Panc1 (cell line): ENCODE measurements at regions not wholly inside any gene's neighbourhood (a gene's known extent, or its start where the extent isn't known, plus 50 kb on each side); places are given as distances from the start of the nearest gene placed in this dataset.

Experiments
- ATAC-seq: fragments of 200-7000 bp; cut with Tn5 transposase; 2 replicates; pipeline ENCODE4 v1.9.1; 2020; ENCODE audit warnings: mild to moderate bottlenecking, moderate library complexity
- BruUV-seq: library from RNA; stranded (reverse); fragments of 400-500 nt; replicated peaks from 2 replicates; lab custom pipeline; 2021; lab: Mats Ljungman, UMichigan
- CTCF ChIA-PET: fragments of 300-600 bp; sonication (Branson Sonifier 250); formaldehyde crosslinking; loops from one replicate; lab custom pipeline; 2022; ENCODE audit warnings: antibody characterized with exemption; lab: Charles Lee
- POLR2A ChIA-PET: fragments of 300-600 bp; sonication (Branson Sonifier 250); formaldehyde crosslinking; loops from one replicate; lab custom pipeline; 2022; ENCODE audit warnings: antibody characterized with exemption; lab: Charles Lee
- DNase-seq: peaks from one replicate; pipeline ENCODE4 v3.0.0-alpha.2; 2010; ENCODE audit warnings: low read depth, low spot score
- H3K27ac ChIP-seq: 2 replicates; pipeline ENCODE4 v1.5.1; 2011; ENCODE audit warnings: mild to moderate bottlenecking, low read length, inconsistent platforms
- H3K27me3 ChIP-seq: fragments of 200-500 bp; sonication (Bioruptor generic); 2 replicates; pipeline ENCODE4 v1.6.0; 2014; ENCODE audit warnings: low read length, inconsistent platforms; ENCODE audit not compliant: control insufficient read depth, insufficient read depth
- H3K36me3 ChIP-seq: fragments of 200-500 bp; sonication (Bioruptor generic); 2 replicates; pipeline ENCODE4 v1.5.1; 2014; ENCODE audit warnings: inconsistent platforms, mild to moderate bottlenecking, low read length, moderate library complexity; ENCODE audit not compliant: control insufficient read depth, insufficient read depth
- H3K4me1 ChIP-seq: 2 replicates; pipeline ENCODE4 v1.5.1; 2011; ENCODE audit warnings: inconsistent platforms, mild to moderate bottlenecking, low read length, moderate library complexity; ENCODE audit not compliant: control insufficient read depth, insufficient read depth
- H3K4me3 ChIP-seq, 2 experiments: 2 replicates each; pipeline ENCODE4 v1.5.1; 2011 to 2012; ENCODE audit warnings: low read depth in 2 of 2, low read length in 2 of 2, mild to moderate bottlenecking in 2 of 2, inconsistent platforms in 1 of 2, moderate library complexity in 1 of 2
- H3K9me3 ChIP-seq: fragments of 200-500 bp; sonication (Bioruptor generic); 2 replicates; pipeline ENCODE4 v1.5.1; 2014; ENCODE audit warnings: low read depth, mild to moderate bottlenecking, inconsistent platforms, low read length, moderate library complexity; ENCODE audit not compliant: control insufficient read depth, insufficient read depth
- POLR2AphosphoS5 ChIP-seq: IDR thresholded peaks from 2 replicates; pipeline ENCODE4 v1.6.1; 2012; ENCODE audit warnings: mild to moderate bottlenecking, low read depth, low read length, moderate library complexity
- SIN3A ChIP-seq: IDR thresholded peaks from 2 replicates; pipeline ENCODE4 v1.6.1; 2012; ENCODE audit warnings: low read depth, mild to moderate bottlenecking, low read length, moderate library complexity, borderline replicate concordance; ENCODE audit not compliant: insufficient read depth
- TCF7L2 ChIP-seq: IDR thresholded peaks from 2 replicates; pipeline ENCODE4 v1.6.1; 2011; ENCODE audit warnings: mild to moderate bottlenecking, low read depth, low read length, inconsistent platforms
- in situ Hi-C: cut with HindIII; loops from 2 replicates; pipeline ENCODE4 v1.10.0; 2016; ENCODE audit warnings: low sequenced_read_pairs, low pct_unique_long_range_greater_than_20kb
- intact Hi-C: fragments of 100-400 bp; cut with micrococcal nuclease; formaldehyde crosslinking; loops from one replicate; pipeline ENCODE4 v1.10.0; 2022; ENCODE audit not compliant: unreplicated experiment
- TF ChIP-seq, protein P1 (sequence below): fragments of 450-650 bp; IDR thresholded peaks from 2 replicates; pipeline ENCODE4 v1.5.1; 2017; ENCODE audit warnings: mild to moderate bottlenecking
- TF ChIP-seq, protein P2 (sequence below), 2 experiments: IDR thresholded peaks; 2 replicates each; pipeline ENCODE4 v1.6.1; 2011 to 2012; ENCODE audit warnings: low read depth in 2 of 2, control low read depth in 1 of 2, low read length in 1 of 2, mild to moderate bottlenecking in 1 of 2, moderate library complexity in 1 of 2; ENCODE audit not compliant: insufficient read depth in 1 of 2

DNA sequence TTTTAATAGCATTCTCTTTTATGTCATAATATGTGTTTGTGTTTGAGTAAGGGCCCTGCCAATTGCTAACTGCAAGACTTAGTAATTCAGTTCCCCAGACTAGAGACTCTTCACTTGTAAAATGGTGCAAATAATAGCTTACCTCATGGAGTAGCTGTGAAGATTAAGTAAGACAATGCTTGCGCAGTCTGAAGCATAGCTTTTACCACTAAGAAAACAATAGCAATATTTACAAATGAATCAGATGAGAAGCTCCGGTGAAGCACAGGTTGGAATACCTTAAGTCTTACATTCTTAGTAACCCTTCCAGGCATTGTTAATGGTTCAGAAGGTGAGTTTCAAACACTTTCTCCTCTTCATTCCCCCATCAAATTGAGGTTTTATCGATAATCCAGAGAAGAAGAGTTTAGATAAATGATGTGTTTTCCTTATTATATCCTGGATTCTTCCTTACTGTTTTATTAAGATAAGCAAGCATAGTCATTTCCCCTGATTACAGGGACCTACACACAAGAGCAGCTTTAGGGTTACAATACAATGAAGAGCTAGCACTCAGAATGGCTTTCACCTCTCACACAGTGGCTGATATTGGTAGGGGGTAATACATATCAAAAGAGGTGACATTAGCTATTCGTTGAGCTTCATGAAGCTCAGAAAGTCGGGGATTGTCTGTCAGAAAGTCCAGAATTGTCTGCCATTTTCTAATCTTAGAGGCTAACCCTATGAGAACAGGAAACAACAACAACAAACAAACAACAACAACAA, 96.4 kb upstream of the EDIL3 start:
- CTCF ChIA-PET = no interaction called here
- DNase-seq = no peak
- no peak overlapping the region for H3K4me3 ChIP-seq
- no peak for TF ChIP-seq TCF7L2
- TF ChIP-seq, protein P1, sequence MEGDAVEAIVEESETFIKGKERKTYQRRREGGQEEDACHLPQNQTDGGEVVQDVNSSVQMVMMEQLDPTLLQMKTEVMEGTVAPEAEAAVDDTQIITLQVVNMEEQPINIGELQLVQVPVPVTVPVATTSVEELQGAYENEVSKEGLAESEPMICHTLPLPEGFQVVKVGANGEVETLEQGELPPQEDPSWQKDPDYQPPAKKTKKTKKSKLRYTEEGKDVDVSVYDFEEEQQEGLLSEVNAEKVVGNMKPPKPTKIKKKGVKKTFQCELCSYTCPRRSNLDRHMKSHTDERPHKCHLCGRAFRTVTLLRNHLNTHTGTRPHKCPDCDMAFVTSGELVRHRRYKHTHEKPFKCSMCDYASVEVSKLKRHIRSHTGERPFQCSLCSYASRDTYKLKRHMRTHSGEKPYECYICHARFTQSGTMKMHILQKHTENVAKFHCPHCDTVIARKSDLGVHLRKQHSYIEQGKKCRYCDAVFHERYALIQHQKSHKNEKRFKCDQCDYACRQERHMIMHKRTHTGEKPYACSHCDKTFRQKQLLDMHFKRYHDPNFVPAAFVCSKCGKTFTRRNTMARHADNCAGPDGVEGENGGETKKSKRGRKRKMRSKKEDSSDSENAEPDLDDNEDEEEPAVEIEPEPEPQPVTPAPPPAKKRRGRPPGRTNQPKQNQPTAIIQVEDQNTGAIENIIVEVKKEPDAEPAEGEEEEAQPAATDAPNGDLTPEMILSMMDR = no peak
- TF ChIP-seq POLR2AphosphoS5 = no peak
- no peak for TF ChIP-seq SIN3A
- TF ChIP-seq, protein P2, sequence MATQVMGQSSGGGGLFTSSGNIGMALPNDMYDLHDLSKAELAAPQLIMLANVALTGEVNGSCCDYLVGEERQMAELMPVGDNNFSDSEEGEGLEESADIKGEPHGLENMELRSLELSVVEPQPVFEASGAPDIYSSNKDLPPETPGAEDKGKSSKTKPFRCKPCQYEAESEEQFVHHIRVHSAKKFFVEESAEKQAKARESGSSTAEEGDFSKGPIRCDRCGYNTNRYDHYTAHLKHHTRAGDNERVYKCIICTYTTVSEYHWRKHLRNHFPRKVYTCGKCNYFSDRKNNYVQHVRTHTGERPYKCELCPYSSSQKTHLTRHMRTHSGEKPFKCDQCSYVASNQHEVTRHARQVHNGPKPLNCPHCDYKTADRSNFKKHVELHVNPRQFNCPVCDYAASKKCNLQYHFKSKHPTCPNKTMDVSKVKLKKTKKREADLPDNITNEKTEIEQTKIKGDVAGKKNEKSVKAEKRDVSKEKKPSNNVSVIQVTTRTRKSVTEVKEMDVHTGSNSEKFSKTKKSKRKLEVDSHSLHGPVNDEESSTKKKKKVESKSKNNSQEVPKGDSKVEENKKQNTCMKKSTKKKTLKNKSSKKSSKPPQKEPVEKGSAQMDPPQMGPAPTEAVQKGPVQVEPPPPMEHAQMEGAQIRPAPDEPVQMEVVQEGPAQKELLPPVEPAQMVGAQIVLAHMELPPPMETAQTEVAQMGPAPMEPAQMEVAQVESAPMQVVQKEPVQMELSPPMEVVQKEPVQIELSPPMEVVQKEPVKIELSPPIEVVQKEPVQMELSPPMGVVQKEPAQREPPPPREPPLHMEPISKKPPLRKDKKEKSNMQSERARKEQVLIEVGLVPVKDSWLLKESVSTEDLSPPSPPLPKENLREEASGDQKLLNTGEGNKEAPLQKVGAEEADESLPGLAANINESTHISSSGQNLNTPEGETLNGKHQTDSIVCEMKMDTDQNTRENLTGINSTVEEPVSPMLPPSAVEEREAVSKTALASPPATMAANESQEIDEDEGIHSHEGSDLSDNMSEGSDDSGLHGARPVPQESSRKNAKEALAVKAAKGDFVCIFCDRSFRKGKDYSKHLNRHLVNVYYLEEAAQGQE (IDR thresholded peaks at IDR 0.05; ENCODE audit: insufficient read depth in 1 of 2, low read depth in 2 of 2, low read length in 1 of 2) = no peak
- no peak for ATAC-seq
- no peaks in the 10 kb centered on the region for H3K36me3 ChIP-seq
- in situ Hi-C loops = no loop called here
- intact Hi-C loops = no loop called here
- no peaks in the 10 kb centered on the region for H3K27me3 ChIP-seq
- BruUV-seq = no TSS peak
- POLR2A ChIA-PET = no interaction called here
- no peak overlapping the region for H3K27ac ChIP-seq
- H3K4me1 ChIP-seq = no peaks in the 10 kb centered on the region
- H3K9me3 ChIP-seq = no peaks in the 10 kb centered on the region

DNA sequence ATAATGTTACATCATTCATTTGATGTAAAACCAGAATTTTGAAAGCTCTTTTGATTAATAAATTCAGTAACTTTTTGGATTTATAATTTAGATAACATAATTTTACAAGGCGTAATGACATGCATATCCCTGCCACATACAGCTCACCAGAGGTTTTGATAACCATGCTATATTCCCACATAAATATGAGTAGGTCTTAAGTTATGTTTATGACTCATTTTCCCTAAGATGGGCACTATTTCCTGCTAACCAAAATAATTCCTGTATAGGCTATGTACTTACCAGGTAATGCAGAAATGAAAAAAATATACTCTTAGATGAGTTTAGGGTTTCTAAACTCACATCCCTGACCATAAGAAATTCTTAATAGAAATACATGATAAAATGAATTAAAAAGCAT, 93.9 kb upstream of the EDIL3 start:
- ATAC-seq = no peak
- Histone ChIP-seq H3K9me3 (no peaks in the 10 kb centered on the region), H3K4me1 (no peaks in the 10 kb centered on the region), H3K27me3 (no peaks in the 10 kb centered on the region), H3K36me3 (no peaks in the 10 kb centered on the region), H3K27ac (no peak overlapping the region), H3K4me3 (no peak overlapping the region)
- in situ Hi-C loops = no loop called here
- no peak for TF ChIP-seq TCF7L2
- TF ChIP-seq, protein P1 = no peak
- TF ChIP-seq, protein P2 (IDR thresholded peaks at IDR 0.05; ENCODE audit: insufficient read depth in 1 of 2, low read depth in 2 of 2, low read length in 1 of 2) = no peak
- TF ChIP-seq POLR2AphosphoS5 = no peak
- no peak for TF ChIP-seq SIN3A
- ChIA-PET POLR2A (no interaction called here), CTCF (no interaction called here)
- BruUV-seq = no TSS peak
- no peak for DNase-seq
- intact Hi-C loops = no loop called here
